Ishikawa (cell line): ENCODE measurements at regions not wholly inside any gene's neighbourhood (a gene's known extent, or its start where the extent isn't known, plus 50 kb on each side); places are given as distances from the start of the nearest gene placed in this dataset.

Source experiments
- CEBPB ChIP-seq: IDR thresholded peaks from 2 replicates; pipeline ENCODE4 v1.6.1; 2012
- CREB1 ChIP-seq: IDR thresholded peaks from 2 replicates; pipeline ENCODE4 v1.6.1; 2012; ENCODE audit warnings: low read depth
- EGR1 ChIP-seq: IDR thresholded peaks from 2 replicates; pipeline ENCODE4 v1.6.1; 2012
- EP300 ChIP-seq: IDR thresholded peaks from 2 replicates; pipeline ENCODE4 v1.6.1; 2012; ENCODE audit warnings: borderline replicate concordance
- RAD21 ChIP-seq: IDR thresholded peaks from 2 replicates; pipeline ENCODE4 v1.6.1; 2012; ENCODE audit warnings: low read depth
- TAF1 ChIP-seq: IDR thresholded peaks from 2 replicates; pipeline ENCODE4 v1.6.1; 2012; ENCODE audit warnings: low read depth, mild to moderate bottlenecking
- TF ChIP-seq, protein P1 (sequence below): IDR thresholded peaks from 2 replicates; pipeline ENCODE4 v1.6.1; 2012
- TF ChIP-seq, protein P2 (sequence below): IDR thresholded peaks from 2 replicates; pipeline ENCODE4 v1.6.1; 2012; ENCODE audit warnings: low read depth, mild to moderate bottlenecking
- TF ChIP-seq, protein P3 (sequence below): IDR thresholded peaks from 2 replicates; pipeline ENCODE4 v1.6.1; 2012

DNA sequence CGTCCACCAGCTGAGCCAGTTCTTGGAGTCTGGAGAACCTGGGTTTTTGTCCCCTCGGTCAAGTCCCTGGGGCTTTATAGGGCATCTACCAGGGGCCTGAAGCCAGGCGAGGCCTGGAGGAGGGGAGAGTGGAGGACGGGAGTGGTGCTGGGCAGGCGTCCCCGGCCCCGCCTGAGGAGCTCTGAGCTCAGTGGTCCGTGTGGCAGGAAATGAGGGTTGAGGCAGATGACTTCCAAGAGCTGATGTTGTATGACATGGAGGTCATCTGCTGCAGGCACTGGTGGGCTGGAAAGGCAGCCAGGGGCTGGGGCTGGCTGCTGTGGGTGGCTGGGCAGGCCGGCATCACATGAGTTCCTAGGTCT lies 118.5 kb upstream of the HS6ST1 start:
- TF ChIP-seq CREB1: no peak
- TF ChIP-seq TAF1: no peak
- TF ChIP-seq, protein P1, sequence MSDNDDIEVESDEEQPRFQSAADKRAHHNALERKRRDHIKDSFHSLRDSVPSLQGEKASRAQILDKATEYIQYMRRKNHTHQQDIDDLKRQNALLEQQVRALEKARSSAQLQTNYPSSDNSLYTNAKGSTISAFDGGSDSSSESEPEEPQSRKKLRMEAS: no peak
- no peak for TF ChIP-seq EP300
- TF ChIP-seq RAD21: no peak
- no peak for TF ChIP-seq EGR1
- TF ChIP-seq, protein P2, sequence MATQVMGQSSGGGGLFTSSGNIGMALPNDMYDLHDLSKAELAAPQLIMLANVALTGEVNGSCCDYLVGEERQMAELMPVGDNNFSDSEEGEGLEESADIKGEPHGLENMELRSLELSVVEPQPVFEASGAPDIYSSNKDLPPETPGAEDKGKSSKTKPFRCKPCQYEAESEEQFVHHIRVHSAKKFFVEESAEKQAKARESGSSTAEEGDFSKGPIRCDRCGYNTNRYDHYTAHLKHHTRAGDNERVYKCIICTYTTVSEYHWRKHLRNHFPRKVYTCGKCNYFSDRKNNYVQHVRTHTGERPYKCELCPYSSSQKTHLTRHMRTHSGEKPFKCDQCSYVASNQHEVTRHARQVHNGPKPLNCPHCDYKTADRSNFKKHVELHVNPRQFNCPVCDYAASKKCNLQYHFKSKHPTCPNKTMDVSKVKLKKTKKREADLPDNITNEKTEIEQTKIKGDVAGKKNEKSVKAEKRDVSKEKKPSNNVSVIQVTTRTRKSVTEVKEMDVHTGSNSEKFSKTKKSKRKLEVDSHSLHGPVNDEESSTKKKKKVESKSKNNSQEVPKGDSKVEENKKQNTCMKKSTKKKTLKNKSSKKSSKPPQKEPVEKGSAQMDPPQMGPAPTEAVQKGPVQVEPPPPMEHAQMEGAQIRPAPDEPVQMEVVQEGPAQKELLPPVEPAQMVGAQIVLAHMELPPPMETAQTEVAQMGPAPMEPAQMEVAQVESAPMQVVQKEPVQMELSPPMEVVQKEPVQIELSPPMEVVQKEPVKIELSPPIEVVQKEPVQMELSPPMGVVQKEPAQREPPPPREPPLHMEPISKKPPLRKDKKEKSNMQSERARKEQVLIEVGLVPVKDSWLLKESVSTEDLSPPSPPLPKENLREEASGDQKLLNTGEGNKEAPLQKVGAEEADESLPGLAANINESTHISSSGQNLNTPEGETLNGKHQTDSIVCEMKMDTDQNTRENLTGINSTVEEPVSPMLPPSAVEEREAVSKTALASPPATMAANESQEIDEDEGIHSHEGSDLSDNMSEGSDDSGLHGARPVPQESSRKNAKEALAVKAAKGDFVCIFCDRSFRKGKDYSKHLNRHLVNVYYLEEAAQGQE: no peak
- TF ChIP-seq CEBPB: no peak
- TF ChIP-seq, protein P3, sequence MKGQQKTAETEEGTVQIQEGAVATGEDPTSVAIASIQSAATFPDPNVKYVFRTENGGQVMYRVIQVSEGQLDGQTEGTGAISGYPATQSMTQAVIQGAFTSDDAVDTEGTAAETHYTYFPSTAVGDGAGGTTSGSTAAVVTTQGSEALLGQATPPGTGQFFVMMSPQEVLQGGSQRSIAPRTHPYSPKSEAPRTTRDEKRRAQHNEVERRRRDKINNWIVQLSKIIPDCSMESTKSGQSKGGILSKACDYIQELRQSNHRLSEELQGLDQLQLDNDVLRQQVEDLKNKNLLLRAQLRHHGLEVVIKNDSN: no peak
